ENCODE measurements at regions not wholly inside any gene's neighbourhood (a gene's known extent, or its start where the extent isn't known, plus 50 kb on each side); places are given as distances from the start of the nearest gene placed in this dataset.

DNA sequence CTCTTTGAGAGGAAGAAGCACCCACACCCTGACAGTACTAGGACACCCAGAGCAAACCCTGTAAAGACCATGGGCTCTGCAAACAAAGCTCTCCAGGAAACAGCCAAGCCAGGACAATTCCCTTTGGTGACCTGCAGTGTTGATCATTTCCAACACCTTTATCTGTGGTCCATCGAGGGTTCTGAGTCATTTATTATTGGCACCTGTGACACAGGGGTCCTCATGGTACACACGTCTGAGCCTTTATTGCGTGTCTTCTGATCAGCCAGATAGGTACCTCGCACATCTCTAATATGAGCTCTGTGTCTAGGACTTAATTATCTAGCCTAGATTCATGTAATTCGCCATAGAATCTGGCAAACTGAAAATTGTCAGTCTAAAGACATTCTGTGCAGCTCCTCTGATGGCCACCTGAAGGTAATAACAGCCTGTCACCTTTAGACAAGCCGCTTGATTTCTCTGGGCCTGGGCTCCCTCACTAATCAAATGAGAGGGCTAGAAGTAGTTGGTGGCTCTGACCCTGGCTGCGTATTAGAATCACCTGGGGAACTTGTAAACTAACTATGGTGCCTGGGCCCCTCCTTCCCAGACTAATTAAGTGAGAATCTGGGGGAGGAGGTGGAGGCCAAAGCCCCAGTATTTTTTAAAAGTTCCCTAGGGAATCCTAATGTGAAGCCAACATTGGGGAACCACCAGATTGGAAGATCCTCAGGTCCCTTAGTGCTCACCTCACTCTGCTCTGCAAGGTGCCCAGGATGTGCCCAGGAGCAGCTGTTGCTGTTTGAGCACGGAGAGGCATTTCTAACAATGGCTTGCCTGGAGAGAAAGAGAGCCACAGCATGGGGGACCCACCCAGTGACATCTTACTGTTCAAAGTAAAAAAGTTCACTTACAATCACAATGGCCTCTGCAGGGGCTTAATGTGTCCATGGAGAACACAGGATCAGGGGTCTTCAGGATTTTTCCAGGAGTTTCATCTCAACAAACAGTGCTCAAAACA is 122.0 kb upstream of the ARID1B start:
- intact Hi-C loops (cut with DNase I), result no loop called here
- DNase-seq (ENCODE audit: low spot score in 2 of 2), result no peak
- Histone ChIP-seq H3K27ac (no peak overlapping the region), H3K9me3 (peaks cover 0 to 3% of the 10 kb centered on the region in 2 donors), H3K36me3 (no peaks in the 10 kb centered on the region), H3K4me1 (peaks cover 7 to 10% of the 10 kb centered on the region in 2 donors), H3K4me3 (no peak overlapping the region), H3K27me3 (no peaks in the 10 kb centered on the region)
- TF ChIP-seq, protein P1, sequence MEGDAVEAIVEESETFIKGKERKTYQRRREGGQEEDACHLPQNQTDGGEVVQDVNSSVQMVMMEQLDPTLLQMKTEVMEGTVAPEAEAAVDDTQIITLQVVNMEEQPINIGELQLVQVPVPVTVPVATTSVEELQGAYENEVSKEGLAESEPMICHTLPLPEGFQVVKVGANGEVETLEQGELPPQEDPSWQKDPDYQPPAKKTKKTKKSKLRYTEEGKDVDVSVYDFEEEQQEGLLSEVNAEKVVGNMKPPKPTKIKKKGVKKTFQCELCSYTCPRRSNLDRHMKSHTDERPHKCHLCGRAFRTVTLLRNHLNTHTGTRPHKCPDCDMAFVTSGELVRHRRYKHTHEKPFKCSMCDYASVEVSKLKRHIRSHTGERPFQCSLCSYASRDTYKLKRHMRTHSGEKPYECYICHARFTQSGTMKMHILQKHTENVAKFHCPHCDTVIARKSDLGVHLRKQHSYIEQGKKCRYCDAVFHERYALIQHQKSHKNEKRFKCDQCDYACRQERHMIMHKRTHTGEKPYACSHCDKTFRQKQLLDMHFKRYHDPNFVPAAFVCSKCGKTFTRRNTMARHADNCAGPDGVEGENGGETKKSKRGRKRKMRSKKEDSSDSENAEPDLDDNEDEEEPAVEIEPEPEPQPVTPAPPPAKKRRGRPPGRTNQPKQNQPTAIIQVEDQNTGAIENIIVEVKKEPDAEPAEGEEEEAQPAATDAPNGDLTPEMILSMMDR (IDR thresholded peaks at IDR 0.05), result no peak

DNA sequence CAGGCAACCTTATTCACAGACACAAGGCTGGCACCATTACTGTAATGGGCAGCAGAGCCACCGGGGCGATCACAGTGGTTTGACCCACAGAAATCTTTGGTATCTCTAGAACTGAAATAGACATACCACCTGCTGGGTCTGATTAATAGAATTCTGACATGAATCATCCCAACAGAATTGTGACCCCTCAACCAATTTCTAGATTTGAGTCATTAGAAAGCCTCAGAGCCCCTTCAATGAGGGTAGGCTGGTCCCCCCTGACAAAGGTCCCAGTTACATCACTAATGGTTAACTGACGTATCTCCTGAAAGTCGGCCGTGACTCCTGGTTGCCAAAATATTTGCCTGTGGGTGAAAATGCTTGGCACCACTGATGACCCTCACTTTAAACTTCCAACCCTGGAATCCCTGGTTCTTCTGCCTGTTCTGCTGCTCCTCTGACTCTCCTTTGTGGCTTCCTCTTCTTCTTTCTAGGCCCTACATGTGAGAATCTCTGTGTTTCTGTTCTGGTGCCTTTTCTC is 124.9 kb upstream of the ARID1B start:
- Histone ChIP-seq H3K9me3 (peaks cover 0 to 3% of the 10 kb centered on the region in 2 donors), H3K4me1 (no peaks in the 10 kb centered on the region), H3K4me3 (no peak overlapping the region), H3K36me3 (no peaks in the 10 kb centered on the region), H3K27ac (no peak overlapping the region), H3K27me3 (no peaks in the 10 kb centered on the region)
- DNase-seq (ENCODE audit: low spot score in 2 of 2), result no peak
- TF ChIP-seq, protein P1 (IDR thresholded peaks at IDR 0.05), result no peak
- intact Hi-C loops (cut with DNase I), result no loop called here

DNA sequence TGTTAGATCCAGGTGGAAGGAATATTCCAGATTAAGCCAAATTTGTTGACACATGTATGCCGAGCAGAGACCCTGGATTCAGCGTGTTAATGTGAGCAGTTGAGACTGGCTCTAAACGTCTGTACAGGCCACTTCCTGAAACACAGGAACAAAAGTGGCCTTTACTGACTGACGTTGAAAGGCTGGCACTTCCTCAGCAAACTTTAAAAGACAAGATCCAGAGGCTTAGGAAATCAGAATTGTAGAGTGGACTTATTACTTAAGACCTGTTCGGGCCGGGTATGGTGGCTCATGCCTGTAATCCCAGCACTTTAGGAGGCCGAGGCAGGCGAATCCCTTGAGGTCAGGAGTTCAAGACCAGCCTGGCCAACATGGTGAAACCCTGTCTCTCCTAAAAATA is 125.7 kb upstream of the ARID1B start:
- intact Hi-C loops (cut with DNase I), result no loop called here

DNA sequence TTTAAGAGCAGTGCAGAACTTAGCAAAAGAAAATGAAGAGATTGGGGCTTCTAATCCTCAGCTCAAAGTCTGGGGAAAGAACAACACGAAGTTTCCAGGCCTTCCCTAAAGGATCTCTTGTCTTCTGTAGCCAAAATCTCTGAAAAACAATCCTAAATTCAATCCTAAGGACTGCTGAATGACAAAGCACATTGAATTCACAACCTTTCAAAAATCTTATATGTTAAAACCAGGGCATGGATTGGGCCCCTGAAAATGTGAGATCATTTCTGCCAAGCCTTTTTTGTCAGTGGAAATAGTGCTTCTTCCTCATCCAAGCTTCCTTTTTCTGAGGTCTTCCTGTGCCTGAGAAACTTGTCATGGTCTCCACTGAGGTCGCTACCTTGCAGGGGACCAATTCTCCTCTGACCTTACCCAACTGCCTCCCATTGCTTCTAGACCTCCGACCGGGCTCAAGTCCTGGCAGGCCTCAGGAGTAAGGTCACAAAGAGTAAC is 126.2 kb upstream of the ARID1B start:
- TF ChIP-seq, protein P1 (IDR thresholded peaks at IDR 0.05), result no peak
- no peak overlapping the region for H3K27ac ChIP-seq
- intact Hi-C loops (cut with DNase I), result no loop called here
- no peak for DNase-seq (ENCODE audit: low spot score in 2 of 2)
- no peak overlapping the region for H3K4me3 ChIP-seq
- H3K9me3 ChIP-seq, result peaks cover 0 to 3% of the 10 kb centered on the region in 2 donors
- H3K4me1 ChIP-seq, result no peaks in the 10 kb centered on the region
- H3K27me3 ChIP-seq, result no peaks in the 10 kb centered on the region
- H3K36me3 ChIP-seq, result no peaks in the 10 kb centered on the region

More for the DNA sequence above, 125.7 kb upstream of the ARID1B start:
- H3K27me3 ChIP-seq, result no peaks in the 10 kb centered on the region
- H3K9me3 ChIP-seq, result peaks cover 0 to 3% of the 10 kb centered on the region in 2 donors
- TF ChIP-seq, protein P1 (IDR thresholded peaks at IDR 0.05), result no peak
- no peaks in the 10 kb centered on the region for H3K4me1 ChIP-seq
- H3K27ac ChIP-seq, result no peak overlapping the region
- DNase-seq (ENCODE audit: low spot score in 2 of 2), result no peak
- H3K36me3 ChIP-seq, result no peaks in the 10 kb centered on the region
- H3K4me3 ChIP-seq, result no peak overlapping the region

DNA sequence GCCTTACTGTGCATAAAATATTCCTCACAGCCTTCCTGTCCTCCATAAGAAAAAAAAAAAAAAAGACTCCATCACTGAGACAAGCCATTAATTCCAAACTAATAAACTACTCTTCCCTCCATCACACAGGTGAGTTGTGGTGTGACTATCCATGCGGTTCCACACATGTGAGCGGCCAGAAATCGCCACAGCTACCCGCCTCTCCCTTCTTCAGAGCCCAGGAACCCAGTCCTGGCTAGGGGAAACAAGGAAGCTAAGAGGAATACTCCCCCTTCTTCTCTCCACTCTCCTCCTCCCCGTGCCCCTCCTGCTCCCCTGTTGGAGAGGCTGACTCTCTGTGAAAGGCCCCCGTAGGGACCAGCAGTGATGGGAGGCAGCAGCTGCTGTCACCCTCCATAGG is 128.6 kb upstream of the ARID1B start:
- H3K27ac ChIP-seq, result no peak overlapping the region
- H3K4me1 ChIP-seq, result no peaks in the 10 kb centered on the region
- H3K36me3 ChIP-seq, result no peaks in the 10 kb centered on the region
- no peak overlapping the region for H3K4me3 ChIP-seq
- H3K27me3 ChIP-seq, result no peaks in the 10 kb centered on the region
- peaks cover 0 to 3% of the 10 kb centered on the region in 2 donors for H3K9me3 ChIP-seq
- intact Hi-C loops (cut with DNase I), result no loop called here
- no peak for DNase-seq (ENCODE audit: low spot score in 2 of 2)
- TF ChIP-seq, protein P1 (IDR thresholded peaks at IDR 0.05), result no peak

Measured in ascending aorta (tissue), 2 donors.